ENCODE measurements at regions not wholly inside any gene's neighbourhood (a gene's known extent, or its start where the extent isn't known, plus 50 kb on each side); places are given as distances from the start of the nearest gene placed in this dataset.

DNA sequence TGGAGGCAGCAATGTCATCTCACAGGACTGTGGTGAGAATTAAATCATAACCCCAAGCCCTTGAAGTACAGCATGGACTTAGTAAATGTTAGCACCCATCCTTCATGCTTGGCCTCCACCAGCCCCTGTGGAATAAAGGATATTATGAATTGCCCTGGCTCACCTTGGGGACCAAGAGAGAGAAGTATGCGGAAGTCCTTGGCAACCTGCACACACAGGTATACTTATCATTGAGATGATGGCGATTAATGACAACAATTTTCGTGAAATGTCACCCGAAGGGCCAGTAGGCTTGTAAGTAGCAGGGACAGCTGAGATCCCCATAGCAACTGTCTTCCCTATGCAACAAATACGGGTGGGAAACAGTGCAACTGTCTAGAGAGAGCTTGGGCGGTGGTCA is 102.0 kb downstream of the FAM43A start:
- no peak for TF ChIP-seq POLR2A (IDR thresholded peaks at IDR 0.05; ENCODE audit: low read depth, low read length)
- TF ChIP-seq, protein P1, sequence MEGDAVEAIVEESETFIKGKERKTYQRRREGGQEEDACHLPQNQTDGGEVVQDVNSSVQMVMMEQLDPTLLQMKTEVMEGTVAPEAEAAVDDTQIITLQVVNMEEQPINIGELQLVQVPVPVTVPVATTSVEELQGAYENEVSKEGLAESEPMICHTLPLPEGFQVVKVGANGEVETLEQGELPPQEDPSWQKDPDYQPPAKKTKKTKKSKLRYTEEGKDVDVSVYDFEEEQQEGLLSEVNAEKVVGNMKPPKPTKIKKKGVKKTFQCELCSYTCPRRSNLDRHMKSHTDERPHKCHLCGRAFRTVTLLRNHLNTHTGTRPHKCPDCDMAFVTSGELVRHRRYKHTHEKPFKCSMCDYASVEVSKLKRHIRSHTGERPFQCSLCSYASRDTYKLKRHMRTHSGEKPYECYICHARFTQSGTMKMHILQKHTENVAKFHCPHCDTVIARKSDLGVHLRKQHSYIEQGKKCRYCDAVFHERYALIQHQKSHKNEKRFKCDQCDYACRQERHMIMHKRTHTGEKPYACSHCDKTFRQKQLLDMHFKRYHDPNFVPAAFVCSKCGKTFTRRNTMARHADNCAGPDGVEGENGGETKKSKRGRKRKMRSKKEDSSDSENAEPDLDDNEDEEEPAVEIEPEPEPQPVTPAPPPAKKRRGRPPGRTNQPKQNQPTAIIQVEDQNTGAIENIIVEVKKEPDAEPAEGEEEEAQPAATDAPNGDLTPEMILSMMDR (conservative IDR thresholded peaks at IDR 0.05; ENCODE audit: low read depth, low read length): no peak
- TF ChIP-seq SMC3 (IDR thresholded peaks at IDR 0.05; ENCODE audit: low read depth, low read length): no peak
- TF ChIP-seq BHLHE40 (IDR thresholded peaks at IDR 0.05; ENCODE audit: low read depth, low read length): no peak
- TF ChIP-seq, protein P2, sequence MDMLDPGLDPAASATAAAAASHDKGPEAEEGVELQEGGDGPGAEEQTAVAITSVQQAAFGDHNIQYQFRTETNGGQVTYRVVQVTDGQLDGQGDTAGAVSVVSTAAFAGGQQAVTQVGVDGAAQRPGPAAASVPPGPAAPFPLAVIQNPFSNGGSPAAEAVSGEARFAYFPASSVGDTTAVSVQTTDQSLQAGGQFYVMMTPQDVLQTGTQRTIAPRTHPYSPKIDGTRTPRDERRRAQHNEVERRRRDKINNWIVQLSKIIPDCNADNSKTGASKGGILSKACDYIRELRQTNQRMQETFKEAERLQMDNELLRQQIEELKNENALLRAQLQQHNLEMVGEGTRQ (IDR thresholded peaks at IDR 0.05; ENCODE audit: low read depth, low read length): no peak
- no peak for TF ChIP-seq RAD21 (IDR thresholded peaks at IDR 0.05; ENCODE audit: low read length)

All from IMR-90 (cell line).